ENCODE measurements at regions not wholly inside any gene's neighbourhood (a gene's known extent, or its start where the extent isn't known, plus 50 kb on each side); places are given as distances from the start of the nearest gene placed in this dataset.

- no peak for TF ChIP-seq SPI1 (IDR thresholded peaks at IDR 0.05; ENCODE audit: borderline replicate concordance, low read depth)
- Histone ChIP-seq H3K4me3 (replicated peaks; ENCODE audit: insufficient read depth, low read length) (no peak overlapping the region), H3K27ac (replicated peaks) (no peak overlapping the region), H3K27me3 (ENCODE audit: insufficient read depth, poor library complexity, severe bottlenecking) (no peaks in the 10 kb centered on the region)
- no peak for DNase-seq (ENCODE audit: low read depth in 1 of 2, low spot score in 1 of 2)
These were observed 537.4 kb downstream of the PRKD1 start for GRCh38 chr14:29390081-29390832.

- TF ChIP-seq SPI1 (IDR thresholded peaks at IDR 0.05; ENCODE audit: borderline replicate concordance, low read depth) (no peak), CTCF (IDR thresholded peaks at IDR 0.05; ENCODE audit: insufficient read depth, low read length) (no peak), POLR2AphosphoS5 (IDR thresholded peaks at IDR 0.05; ENCODE audit: low read depth) (no peak), GABPA (IDR thresholded peaks at IDR 0.05; ENCODE audit: low read depth) (no peak), REST (IDR thresholded peaks at IDR 0.05; ENCODE audit: insufficient replicate concordance, low read depth) (no peak)
- no peak overlapping the region for H3K4me3 ChIP-seq (replicated peaks; ENCODE audit: insufficient read depth, low read length)
- no peaks in the 10 kb centered on the region for H3K27me3 ChIP-seq (ENCODE audit: insufficient read depth, poor library complexity, severe bottlenecking)
- DNase-seq (ENCODE audit: low read depth in 1 of 2, low spot score in 1 of 2): no peak
- H3K27ac ChIP-seq (replicated peaks): no peak overlapping the region
These were observed 536.4 kb downstream of the PRKD1 start for GRCh38 chr14:29391231-29391630.

- Histone ChIP-seq H3K4me3 (replicated peaks; ENCODE audit: insufficient read depth, low read length) (no peak overlapping the region), H3K27me3 (ENCODE audit: insufficient read depth, poor library complexity, severe bottlenecking) (no peaks in the 10 kb centered on the region), H3K27ac (replicated peaks) (no peak overlapping the region)
- TF ChIP-seq POLR2AphosphoS5 (IDR thresholded peaks at IDR 0.05; ENCODE audit: low read depth): no peak
- no peak for TF ChIP-seq REST (IDR thresholded peaks at IDR 0.05; ENCODE audit: insufficient replicate concordance, low read depth)
- no peak for TF ChIP-seq CTCF (IDR thresholded peaks at IDR 0.05; ENCODE audit: insufficient read depth, low read length)
- TF ChIP-seq GABPA (IDR thresholded peaks at IDR 0.05; ENCODE audit: low read depth): no peak
- TF ChIP-seq SPI1 (IDR thresholded peaks at IDR 0.05; ENCODE audit: borderline replicate concordance, low read depth): no peak
- DNase-seq (ENCODE audit: low read depth in 1 of 2, low spot score in 1 of 2): no peak
These were observed 535.8 kb downstream of the PRKD1 start for GRCh38 chr14:29391801-29392200.

GRCh38 chr14:29392287-29392686 is 535.4 kb downstream of the PRKD1 start:
- Histone ChIP-seq H3K27me3 (ENCODE audit: insufficient read depth, poor library complexity, severe bottlenecking) (no peaks in the 10 kb centered on the region), H3K4me3 (replicated peaks; ENCODE audit: insufficient read depth, low read length) (no peak overlapping the region), H3K27ac (replicated peaks) (no peak overlapping the region)
- no peak for DNase-seq (ENCODE audit: low read depth in 1 of 2, low spot score in 1 of 2)
- no peak for TF ChIP-seq REST (IDR thresholded peaks at IDR 0.05; ENCODE audit: insufficient replicate concordance, low read depth)
- no peak for TF ChIP-seq GABPA (IDR thresholded peaks at IDR 0.05; ENCODE audit: low read depth)
- TF ChIP-seq POLR2AphosphoS5 (IDR thresholded peaks at IDR 0.05; ENCODE audit: low read depth): no peak
- no peak for TF ChIP-seq CTCF (IDR thresholded peaks at IDR 0.05; ENCODE audit: insufficient read depth, low read length)
- no peak for TF ChIP-seq SPI1 (IDR thresholded peaks at IDR 0.05; ENCODE audit: borderline replicate concordance, low read depth)
